ENCODE measurements at regions not wholly inside any gene's neighbourhood (a gene's known extent, or its start where the extent isn't known, plus 50 kb on each side); places are given as distances from the start of the nearest gene placed in this dataset.

- TF ChIP-seq EZH2 (IDR thresholded peaks at IDR 0.05; ENCODE audit: borderline replicate concordance, low read depth, low read length, poor library complexity, severe bottlenecking): no peak
- TF ChIP-seq, protein P1, sequence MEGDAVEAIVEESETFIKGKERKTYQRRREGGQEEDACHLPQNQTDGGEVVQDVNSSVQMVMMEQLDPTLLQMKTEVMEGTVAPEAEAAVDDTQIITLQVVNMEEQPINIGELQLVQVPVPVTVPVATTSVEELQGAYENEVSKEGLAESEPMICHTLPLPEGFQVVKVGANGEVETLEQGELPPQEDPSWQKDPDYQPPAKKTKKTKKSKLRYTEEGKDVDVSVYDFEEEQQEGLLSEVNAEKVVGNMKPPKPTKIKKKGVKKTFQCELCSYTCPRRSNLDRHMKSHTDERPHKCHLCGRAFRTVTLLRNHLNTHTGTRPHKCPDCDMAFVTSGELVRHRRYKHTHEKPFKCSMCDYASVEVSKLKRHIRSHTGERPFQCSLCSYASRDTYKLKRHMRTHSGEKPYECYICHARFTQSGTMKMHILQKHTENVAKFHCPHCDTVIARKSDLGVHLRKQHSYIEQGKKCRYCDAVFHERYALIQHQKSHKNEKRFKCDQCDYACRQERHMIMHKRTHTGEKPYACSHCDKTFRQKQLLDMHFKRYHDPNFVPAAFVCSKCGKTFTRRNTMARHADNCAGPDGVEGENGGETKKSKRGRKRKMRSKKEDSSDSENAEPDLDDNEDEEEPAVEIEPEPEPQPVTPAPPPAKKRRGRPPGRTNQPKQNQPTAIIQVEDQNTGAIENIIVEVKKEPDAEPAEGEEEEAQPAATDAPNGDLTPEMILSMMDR (conservative IDR thresholded peaks at IDR 0.05; ENCODE audit: low read depth, low read length): no peak
Measured at GRCh38 chr15:39253552-39253951, 327.3 kb upstream of the THBS1 start.
